Muscle of leg (tissue), 3 donors: ENCODE measurements at regions not wholly inside any gene's neighbourhood (a gene's known extent, or its start where the extent isn't known, plus 50 kb on each side); places are given as distances from the start of the nearest gene placed in this dataset.

ENCODE experiments used
- DNase-seq: peaks from one replicate; pipeline ENCODE4 v3.0.0; 2013
- H3K27ac ChIP-seq: one replicate; pipeline ENCODE4 v1.5.1; 2013; ENCODE audit warnings: mild to moderate bottlenecking, low read length, control low read depth
- H3K27me3 ChIP-seq: one replicate; pipeline ENCODE4 v1.6.1; 2013; ENCODE audit warnings: low read length; ENCODE audit not compliant: control insufficient read depth, insufficient read depth
- H3K36me3 ChIP-seq: one replicate; pipeline ENCODE4 v1.6.1; 2013; ENCODE audit warnings: low read length; ENCODE audit not compliant: control insufficient read depth, insufficient read depth
- H3K4me1 ChIP-seq: one replicate; pipeline ENCODE4 v1.6.1; 2013; ENCODE audit warnings: low read length; ENCODE audit not compliant: control insufficient read depth, insufficient read depth
- H3K4me3 ChIP-seq: one replicate; pipeline ENCODE4 v1.5.1; 2013; ENCODE audit warnings: low read length, control low read depth
- H3K9me3 ChIP-seq: replicated peaks from 2 replicates; pipeline ENCODE4 v1.6.1; 2013; ENCODE audit warnings: low read depth, low read length; ENCODE audit not compliant: control insufficient read depth
- WGBS: methylation state at CpG from one replicate; pipeline ENCODE4 v1.1.5; 2013; ENCODE audit warnings: missing lambda C conversion rate; ENCODE audit not compliant: insufficient coverage; 5-methylcytosine and 5-hydroxymethylcytosine counted together

GRCh38 chr4:148749403-148749802 lies 307.2 kb upstream of the NR3C2 start:
- DNase-seq, result no peak
- Histone ChIP-seq H3K36me3 (no peaks in the 10 kb centered on the region), H3K27ac (no peak overlapping the region), H3K4me1 (no peaks in the 10 kb centered on the region), H3K4me3 (no peak overlapping the region), H3K27me3 (no peaks in the 10 kb centered on the region), H3K9me3 (no peaks in the 10 kb centered on the region)
- no CpG with 5 or more reads among the region's 3 CpGs for WGBS

- no peak overlapping the region for H3K4me3 ChIP-seq
- WGBS, result no CpG with 5 or more reads among the region's 4 CpGs
- DNase-seq, result no peak
- H3K27me3 ChIP-seq, result no peaks in the 10 kb centered on the region
- no peaks in the 10 kb centered on the region for H3K4me1 ChIP-seq
- H3K27ac ChIP-seq, result no peak overlapping the region
- H3K9me3 ChIP-seq, result no peaks in the 10 kb centered on the region
- no peaks in the 10 kb centered on the region for H3K36me3 ChIP-seq
Observed at GRCh38 chr4:148747721-148748268, 305.6 kb upstream of the NR3C2 start.

GRCh38 chr4:148740701-148741100 lies 298.5 kb upstream of the NR3C2 start:
- DNase-seq, result no peak
- 64% methylated on average over 1 of the region's 1 CpG for WGBS
- Histone ChIP-seq H3K9me3 (no peaks in the 10 kb centered on the region), H3K27me3 (no peaks in the 10 kb centered on the region), H3K36me3 (no peaks in the 10 kb centered on the region), H3K27ac (no peak overlapping the region), H3K4me1 (no peaks in the 10 kb centered on the region), H3K4me3 (no peak overlapping the region)

- H3K27me3 ChIP-seq, result no peaks in the 10 kb centered on the region
- WGBS, result no CpG with 5 or more reads among the region's 2 CpGs
- H3K36me3 ChIP-seq, result no peaks in the 10 kb centered on the region
- H3K27ac ChIP-seq, result peak overlapping the region; percentile 1
- peak; percentile 76 for DNase-seq
- H3K9me3 ChIP-seq, result no peaks in the 10 kb centered on the region
- H3K4me1 ChIP-seq, result no peaks in the 10 kb centered on the region
- H3K4me3 ChIP-seq, result no peak overlapping the region
Observed at GRCh38 chr4:148737061-148737770, 295.0 kb upstream of the NR3C2 start.

- H3K4me1 ChIP-seq, result no peaks in the 10 kb centered on the region
- WGBS, result 90% methylated on average over 5 of the region's 5 CpGs
- H3K4me3 ChIP-seq, result no peak overlapping the region
- H3K27me3 ChIP-seq, result no peaks in the 10 kb centered on the region
- no peaks in the 10 kb centered on the region for H3K36me3 ChIP-seq
- H3K9me3 ChIP-seq, result no peaks in the 10 kb centered on the region
- DNase-seq, result no peak
- no peak overlapping the region for H3K27ac ChIP-seq
Observed at GRCh38 chr4:148735432-148736155, 293.4 kb upstream of the NR3C2 start.

GRCh38 chr4:148730766-148731165 lies 288.6 kb upstream of the NR3C2 start:
- Histone ChIP-seq H3K4me3 (no peak overlapping the region), H3K36me3 (no peaks in the 10 kb centered on the region), H3K27ac (no peak overlapping the region), H3K4me1 (no peaks in the 10 kb centered on the region), H3K27me3 (no peaks in the 10 kb centered on the region), H3K9me3 (no peaks in the 10 kb centered on the region)
- WGBS, result 83% methylated on average over 1 of the region's 4 CpGs
- DNase-seq, result no peak

GRCh38 chr4:148730082-148730640 lies 287.9 kb upstream of the NR3C2 start:
- no peak overlapping the region for H3K4me3 ChIP-seq
- no peaks in the 10 kb centered on the region for H3K4me1 ChIP-seq
- WGBS, result no CpG with 5 or more reads among the region's 1 CpG
- no peaks in the 10 kb centered on the region for H3K36me3 ChIP-seq
- no peaks in the 10 kb centered on the region for H3K9me3 ChIP-seq
- peak; percentile 5 for DNase-seq
- H3K27me3 ChIP-seq, result no peaks in the 10 kb centered on the region
- no peak overlapping the region for H3K27ac ChIP-seq

- 86% methylated on average over 1 of the region's 2 CpGs for WGBS
- no peak for DNase-seq
- no peaks in the 10 kb centered on the region for H3K27me3 ChIP-seq
- peaks cover under 1% of the 10 kb centered on the region for H3K9me3 ChIP-seq
- H3K4me1 ChIP-seq, result no peaks in the 10 kb centered on the region
- H3K4me3 ChIP-seq, result no peak overlapping the region
- H3K27ac ChIP-seq, result no peak overlapping the region
- H3K36me3 ChIP-seq, result no peaks in the 10 kb centered on the region
Observed at GRCh38 chr4:148717988-148718387, 275.8 kb upstream of the NR3C2 start.

GRCh38 chr4:148716431-148717052 lies 274.3 kb upstream of the NR3C2 start:
- peak; percentile 32 for DNase-seq
- Histone ChIP-seq H3K4me3 (no peak overlapping the region), H3K36me3 (no peaks in the 10 kb centered on the region), H3K27ac (no peak overlapping the region), H3K9me3 (no peaks in the 10 kb centered on the region), H3K27me3 (no peaks in the 10 kb centered on the region), H3K4me1 (no peaks in the 10 kb centered on the region)
- no CpG with 5 or more reads among the region's 1 CpG for WGBS

GRCh38 chr4:148704291-148704690 lies 262.1 kb upstream of the NR3C2 start:
- Histone ChIP-seq H3K4me1 (no peaks in the 10 kb centered on the region), H3K27me3 (no peaks in the 10 kb centered on the region), H3K27ac (no peak overlapping the region), H3K4me3 (no peak overlapping the region), H3K9me3 (no peaks in the 10 kb centered on the region), H3K36me3 (no peaks in the 10 kb centered on the region)
- no peak for DNase-seq
- WGBS, result no CpG with 5 or more reads among the region's 1 CpG
